HG03097 (cell line): ENCODE measurements at regions not wholly inside any gene's neighbourhood (a gene's known extent, or its start where the extent isn't known, plus 50 kb on each side); places are given as distances from the start of the nearest gene placed in this dataset.

Experiments used
- ATAC-seq: cut with Tn5 transposase; IDR thresholded peaks from one replicate; pipeline ENCODE4 v1.9.1; 2021; ENCODE audit not compliant: unreplicated experiment, low FRiP score

DNA sequence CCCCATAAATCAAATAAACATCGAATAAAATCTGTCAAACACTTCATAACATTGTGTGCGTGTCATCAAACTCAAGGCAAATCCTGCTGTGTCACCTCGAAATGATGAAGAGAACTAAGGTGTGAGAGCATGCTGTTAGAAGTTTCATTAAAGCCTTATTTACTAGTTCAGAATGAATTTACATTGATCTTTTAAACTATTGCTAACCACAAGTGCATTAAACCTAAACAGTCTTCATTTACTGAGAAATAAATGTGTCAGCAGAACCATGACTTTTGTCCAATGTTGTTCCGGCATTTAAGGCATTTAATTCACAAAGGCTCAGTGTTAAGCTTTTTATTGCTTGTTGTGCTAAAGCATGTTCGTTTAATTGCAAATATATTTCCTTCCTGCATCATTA is 474.4 kb downstream of the SETD4 start:
- ATAC-seq: no peak

DNA sequence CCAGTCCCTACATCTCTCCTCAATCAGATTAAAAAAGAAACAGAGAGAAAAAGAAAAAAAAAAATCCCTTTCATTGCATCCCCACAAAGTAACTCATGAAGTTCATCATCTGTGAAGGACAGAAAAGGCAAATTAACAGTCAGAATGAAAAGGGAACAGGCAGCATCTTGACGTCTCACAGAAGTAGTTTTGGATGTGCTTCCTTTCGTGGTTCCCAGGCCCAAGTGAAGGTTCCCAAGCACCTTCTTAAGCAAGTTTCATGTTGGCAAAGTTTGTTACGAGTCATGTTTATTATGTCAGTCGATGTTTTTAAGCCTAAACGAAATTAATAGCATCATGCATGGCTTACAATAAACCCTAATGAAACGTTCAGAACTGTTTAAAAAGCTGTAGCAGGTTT is 475.2 kb downstream of the SETD4 start:
- no peak for ATAC-seq

DNA sequence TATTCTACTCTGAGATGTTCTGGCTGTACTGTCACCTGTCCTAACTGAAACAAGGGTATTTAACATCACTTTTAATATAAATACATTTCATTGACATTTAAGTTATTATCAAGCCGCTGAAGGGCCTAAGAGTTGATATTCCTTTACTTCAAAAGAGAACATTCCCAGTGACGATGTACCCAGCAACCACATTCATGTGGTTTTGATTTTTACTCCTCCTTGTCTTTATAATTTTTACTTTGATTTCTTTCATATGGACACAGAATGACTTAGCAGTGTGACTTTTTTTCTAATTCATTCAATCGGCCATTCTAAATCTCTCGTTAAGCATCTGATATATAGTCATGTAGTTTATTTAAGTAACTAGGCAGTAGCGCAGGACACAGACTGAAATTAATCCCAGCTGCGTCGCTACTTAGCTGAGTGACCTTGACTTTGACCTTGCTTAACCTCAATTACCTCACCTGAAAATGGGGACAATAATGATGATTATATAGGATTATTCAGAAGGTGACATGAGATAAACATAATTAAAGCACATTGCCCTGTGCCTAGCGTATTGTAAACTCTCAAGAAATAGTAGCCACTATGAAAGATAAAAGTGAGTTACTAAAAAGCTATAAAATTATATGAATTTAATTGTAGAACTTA is 476.6 kb downstream of the SETD4 start:
- ATAC-seq: no peak

DNA sequence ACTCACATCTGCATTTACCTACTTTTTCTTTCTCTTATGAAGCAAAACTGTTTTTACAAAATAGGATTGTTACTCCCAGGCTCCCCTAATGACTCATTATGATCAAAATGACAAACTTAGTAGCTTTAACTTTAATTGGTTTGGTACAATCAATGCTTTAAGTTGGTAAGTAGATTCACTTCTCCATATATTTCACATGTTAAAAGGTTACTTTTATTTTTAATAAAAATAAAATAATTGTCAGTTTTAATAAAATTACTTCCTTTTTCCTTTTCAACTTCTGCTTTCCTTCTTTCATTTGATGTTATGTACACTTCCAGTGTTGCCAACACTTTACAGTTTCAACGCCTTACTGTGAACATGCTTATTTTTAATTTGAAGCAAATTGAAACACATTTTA is 477.6 kb downstream of the SETD4 start:
- no peak for ATAC-seq

DNA sequence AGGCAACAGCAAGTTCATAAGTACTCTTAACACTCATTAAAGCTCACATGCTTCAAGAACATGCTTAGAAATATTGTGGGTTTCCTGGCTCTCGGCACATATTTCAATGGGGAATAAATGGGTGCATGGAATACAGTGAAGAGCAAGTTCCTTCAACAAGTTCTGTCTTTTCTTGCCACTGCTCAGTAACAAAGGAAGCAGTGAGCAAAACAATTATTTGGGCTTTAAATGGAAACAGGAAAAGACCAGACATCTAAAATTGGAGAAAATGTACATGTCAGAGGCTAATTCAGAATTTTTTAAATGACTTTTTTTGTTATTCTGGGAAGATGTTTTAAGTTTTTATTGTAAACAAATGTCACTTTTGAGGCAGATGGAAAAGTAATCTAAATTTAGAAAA is 478.7 kb downstream of the SETD4 start:
- ATAC-seq: no peak

DNA sequence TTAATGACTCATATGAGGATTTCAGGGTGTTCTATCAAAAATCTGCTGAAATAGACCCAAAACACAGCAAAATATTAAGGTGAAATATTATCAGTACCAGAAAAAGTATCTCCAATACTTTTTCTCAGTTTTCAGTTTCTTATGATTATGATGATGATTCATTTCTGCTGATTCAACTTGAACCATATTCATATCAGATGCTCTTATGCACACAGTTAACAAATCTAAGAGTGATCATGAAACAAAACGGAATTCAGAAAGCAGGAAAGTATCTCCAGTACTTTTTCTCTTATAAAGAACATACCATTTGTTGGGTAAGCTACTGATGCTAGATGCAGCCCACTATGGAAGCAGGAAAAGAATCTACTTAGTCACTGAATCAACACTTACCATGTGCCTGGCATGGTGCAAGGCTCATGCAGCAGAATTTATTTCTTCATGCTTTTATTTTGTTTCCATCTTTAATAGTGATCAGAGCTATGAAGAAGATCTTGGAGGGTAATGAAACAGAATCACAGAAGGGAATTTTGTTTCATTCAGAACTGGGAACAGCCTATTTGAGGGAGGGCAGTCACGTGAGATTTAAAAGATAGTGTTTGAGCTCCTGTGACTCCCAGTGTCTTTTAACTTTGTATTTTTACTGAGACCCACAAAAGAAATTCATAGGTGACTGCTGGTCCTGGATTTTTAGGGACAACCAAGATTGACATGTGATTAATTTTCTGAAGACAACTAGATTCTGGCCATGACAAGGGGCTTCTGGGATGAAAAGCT is 480.6 kb downstream of the SETD4 start:
- no peak for ATAC-seq

DNA sequence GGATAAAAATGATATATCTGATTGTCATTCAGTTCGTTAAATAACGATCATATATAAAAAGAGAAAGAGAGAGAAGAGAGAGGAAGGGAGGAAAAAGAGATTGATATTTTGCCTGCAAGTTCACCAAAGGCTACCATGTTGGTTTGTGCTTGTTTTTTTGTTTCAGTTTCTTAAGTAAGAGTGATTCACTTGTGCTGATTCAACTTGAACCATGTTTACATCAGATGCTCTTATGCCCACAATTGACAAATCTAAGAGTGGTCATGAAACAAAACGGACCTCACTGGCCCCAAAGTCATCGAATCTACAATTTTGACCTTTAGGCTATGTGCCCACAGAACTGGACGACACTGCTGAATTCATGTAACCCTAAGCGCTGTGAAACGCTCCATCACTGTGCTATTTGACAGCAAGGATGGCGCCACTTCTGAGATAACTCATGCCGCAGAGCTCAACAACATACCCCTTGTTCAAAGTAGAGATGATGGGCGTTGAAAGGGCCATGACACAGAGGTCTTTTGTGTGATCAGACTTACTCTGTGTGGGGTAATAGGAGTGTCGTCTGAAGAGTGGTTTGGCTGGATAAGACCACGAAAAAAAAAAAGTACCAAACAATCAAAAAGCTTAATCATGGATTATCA is 481.4 kb downstream of the SETD4 start:
- ATAC-seq: no peak

DNA sequence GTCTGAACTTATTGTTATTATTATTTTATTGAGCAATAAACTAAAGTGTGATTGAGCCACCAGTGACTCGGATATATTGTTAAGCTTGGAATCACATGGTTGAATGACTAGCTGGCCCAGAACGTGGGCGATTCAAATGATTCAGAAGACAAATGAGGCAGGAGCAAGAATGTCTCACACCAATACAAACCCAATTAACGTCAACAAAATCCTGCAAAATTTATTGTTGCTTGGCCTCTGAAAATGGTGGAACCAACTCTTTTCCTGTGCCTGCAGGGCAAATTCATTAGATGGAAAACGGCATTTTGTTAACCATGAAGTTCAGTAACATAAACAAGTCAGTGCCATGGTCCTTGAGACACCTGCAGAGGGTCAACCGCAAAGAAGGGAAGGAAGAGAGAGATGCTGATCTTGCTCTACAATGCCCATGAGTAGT is 482.0 kb downstream of the SETD4 start:
- no peak for ATAC-seq

DNA sequence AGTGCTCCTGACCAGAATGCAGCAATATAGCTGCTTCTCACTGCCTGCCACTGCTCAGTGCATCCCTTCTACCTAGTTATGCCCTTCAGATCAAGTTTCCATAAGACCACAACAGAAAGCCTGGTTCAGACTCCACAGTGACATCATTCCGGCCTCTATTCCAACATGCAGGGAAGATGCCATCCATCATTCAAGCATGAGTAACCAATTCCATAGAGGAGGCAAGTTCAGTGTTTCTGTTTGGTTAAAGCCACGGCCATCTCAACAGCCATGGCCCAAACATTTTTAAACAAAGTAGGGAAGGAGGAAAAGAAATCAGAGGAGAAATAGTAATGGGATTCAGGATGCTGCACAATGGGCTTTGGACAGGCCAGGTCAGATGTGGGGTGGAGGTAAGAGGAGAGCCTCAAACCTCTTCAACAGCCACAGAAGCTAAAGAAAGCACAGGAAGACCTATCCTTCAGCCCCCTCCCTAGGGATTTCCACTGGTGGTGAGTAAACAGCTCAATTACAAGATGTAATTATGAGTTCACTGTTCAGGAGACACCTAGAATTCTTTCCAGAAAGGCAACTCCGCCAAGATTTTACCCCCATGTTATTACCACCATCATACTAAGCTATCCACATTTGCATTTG is 484.9 kb downstream of the SETD4 start:
- no peak for ATAC-seq

DNA sequence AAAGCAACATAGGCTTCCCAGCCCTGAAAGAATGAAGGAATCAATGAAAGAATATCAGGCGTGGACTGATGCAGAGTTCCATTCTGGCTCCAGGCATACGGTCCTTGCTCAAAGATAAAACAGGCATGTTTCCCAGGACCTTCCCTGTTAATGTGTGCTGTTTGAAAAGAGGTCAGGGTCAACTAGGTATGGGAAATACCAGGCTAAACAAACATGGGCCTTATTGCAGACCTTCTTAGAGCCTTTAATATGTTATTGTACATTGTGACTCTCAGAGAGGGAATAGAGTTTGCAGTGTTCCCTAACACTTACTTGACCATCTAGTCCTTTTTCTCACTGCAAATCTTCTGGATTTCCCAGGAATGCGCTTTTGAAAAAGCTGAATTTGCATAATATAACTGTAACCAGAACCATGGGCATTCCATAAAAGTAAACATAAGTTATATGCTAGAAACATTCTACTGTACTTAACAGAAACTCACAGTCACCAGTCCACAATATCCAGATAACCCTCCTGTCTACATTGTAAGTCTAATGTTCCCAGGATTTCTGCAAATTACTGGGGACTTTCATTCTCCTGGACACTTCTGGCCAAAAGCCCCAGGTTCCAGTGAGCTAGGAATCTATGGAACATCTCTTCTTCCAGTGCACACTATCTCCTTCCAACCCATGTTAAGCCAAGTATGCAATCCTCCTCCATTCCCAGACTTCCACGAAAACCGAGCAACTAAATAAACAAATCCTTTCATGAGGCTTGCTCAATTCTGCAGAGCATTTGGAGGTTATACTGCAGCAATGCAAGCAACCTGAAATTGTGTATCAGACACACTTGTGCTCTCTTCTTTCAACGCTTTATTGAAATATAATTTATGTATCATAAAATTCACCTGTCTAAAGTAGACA is 486.6 kb downstream of the SETD4 start:
- no peak for ATAC-seq

DNA sequence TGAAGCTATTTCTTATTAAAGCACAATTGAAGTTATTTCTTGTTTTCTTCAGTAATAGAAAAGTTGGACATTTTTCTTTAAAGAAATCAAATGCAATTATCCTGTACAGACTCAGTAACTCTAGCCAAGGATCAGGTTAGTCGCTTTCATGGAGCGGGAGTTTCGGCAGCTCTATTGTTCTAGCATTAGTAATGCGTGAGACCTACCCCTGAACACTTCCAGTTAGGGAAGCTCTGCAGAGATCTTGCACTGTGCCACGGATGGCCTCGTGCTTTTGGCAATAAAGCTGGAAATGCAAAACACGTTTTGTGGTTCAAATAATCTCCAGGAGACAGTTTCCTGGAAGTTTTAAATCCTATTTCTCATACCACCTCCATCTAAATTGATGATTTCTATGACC is 488.4 kb downstream of the SETD4 start:
- no peak for ATAC-seq

DNA sequence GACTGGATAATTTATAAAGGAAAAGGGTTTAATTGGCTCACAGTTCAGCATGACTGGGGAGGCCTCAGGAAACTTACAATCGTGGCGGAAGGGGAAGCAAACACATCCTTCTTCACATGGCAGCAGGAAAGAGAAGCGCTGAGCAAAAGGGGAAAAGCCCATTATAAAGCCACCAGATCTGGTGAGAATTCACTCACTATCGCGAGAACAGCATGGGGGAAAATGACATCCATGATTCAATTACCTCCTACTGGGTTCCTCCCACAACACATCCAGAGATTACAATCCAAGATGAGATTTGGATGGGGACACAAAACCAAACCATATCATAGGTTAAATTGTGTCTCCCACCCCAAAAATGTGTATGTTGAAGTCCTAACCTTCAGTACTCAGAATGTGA is 491.7 kb downstream of the SETD4 start:
- ATAC-seq: no peak

DNA sequence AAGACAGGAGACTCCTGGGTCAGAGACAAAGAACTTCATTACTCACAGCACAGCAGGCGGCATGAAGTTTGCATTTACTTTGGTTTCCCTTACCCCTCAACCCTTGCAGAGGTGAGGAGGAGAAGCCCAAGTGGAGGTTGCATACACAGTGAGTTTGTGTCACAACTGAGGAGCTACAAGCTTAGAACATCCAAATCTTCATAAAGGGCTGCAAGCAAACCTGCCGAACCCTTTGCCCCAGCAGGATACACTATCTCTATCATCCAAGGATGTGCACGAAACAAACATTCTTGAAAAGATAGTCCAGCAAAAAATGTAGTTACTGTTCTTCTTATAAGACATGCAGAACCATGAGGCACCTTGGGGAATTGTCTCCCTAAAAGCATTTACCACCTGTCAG is 493.5 kb downstream of the SETD4 start:
- ATAC-seq: no peak

DNA sequence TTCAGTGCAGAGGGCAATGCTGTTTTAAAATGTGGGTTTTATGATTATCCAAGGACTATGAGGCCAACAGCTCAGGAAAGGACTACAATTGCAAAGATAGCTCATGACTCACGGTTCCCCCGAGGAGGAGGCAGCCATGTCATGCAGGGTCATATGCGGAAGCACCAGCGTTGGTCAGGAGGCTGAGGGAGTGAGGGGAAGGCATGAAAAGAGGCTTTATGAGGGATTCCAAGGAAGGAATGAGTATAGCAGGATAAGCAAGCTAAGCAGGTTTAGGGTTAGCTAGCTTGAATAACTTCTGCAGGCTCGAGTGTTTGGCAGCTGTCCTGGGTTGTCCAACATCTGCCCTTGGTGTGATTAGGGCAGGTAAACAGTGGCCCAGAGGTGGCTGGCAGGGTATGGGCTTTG is 495.1 kb downstream of the SETD4 start:
- ATAC-seq: no peak

DNA sequence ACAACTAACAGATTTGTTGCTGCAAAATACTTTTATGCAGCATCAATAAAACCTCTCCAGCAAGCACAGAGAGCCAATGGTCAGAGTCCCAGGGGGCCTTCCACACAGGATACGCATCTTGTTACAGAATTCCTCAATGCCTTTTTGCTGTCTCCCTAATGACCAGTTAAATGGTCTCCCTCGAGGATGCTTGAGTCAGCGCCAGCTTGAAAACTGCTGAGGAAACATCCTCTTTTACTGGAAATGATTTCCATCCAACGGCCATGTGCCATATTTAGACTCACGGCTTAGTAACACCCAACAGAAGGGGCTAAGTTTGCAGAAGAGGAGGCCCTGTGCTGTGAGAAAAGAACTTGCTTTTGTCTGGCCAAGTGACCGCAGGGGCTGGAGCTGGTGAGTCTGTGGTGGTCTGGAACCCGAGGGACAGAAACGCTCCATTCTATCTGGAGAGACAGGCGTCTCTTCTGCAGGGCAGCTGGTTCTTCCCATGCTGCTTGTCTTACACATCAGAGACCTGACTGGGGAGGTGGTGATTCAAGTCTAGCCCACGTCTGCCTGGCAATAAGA is 496.4 kb downstream of the SETD4 start:
- ATAC-seq: no peak

DNA sequence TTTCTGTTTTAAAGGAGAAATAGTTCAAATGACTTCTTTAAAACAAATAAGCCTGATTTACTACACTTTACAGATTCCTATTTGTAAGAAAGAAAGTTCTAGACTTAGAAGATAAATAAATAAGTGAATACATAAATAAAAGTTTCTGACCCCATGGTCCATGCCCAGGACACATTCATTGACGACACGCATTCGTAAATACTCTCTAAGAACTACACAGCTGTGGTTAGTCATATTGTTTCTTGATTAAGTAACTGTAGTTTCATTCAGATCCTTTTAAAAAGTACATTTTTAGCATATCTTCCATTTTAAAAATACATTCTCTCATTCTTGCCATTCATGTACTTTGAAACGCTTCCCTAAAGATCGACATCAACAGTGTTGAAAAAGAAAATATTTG is 497.4 kb downstream of the SETD4 start:
- no peak for ATAC-seq

DNA sequence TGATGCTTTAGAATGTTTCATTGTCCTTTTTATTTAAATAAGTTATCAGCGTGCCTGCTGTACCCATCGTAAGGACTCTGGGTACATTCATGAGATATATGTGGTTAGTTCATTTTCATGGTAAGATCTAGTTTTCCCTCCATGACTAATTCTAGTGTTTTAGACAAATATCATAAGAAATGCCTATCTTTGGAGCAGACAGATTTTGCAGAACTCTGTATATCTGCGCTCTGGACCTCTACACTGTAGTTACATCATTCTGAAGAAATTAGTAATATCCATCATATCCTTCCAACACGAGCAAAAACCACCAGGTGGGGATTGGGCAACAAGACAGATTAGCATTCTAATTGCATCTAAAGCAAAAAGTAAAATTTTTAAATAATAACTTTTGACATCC is 499.2 kb downstream of the SETD4 start:
- ATAC-seq: no peak

DNA sequence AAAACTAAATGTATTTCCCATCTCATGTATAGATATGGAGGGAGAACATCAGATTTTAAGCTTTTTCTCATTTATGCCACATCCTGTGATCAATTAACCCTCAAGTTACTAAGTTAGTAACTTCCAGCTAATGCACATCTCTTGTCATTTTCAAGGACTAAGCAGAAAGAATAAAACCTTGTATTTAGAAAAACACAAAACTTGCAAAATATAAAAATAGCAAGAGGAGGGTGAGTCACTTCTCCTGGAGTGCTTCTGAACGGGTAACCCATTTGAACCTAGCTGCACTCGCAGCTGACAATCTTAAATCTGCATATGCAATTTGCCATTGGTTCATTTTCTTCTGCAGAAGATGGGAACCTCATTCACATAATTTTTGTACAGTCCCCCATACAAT is 500.5 kb downstream of the SETD4 start:
- ATAC-seq: no peak

DNA sequence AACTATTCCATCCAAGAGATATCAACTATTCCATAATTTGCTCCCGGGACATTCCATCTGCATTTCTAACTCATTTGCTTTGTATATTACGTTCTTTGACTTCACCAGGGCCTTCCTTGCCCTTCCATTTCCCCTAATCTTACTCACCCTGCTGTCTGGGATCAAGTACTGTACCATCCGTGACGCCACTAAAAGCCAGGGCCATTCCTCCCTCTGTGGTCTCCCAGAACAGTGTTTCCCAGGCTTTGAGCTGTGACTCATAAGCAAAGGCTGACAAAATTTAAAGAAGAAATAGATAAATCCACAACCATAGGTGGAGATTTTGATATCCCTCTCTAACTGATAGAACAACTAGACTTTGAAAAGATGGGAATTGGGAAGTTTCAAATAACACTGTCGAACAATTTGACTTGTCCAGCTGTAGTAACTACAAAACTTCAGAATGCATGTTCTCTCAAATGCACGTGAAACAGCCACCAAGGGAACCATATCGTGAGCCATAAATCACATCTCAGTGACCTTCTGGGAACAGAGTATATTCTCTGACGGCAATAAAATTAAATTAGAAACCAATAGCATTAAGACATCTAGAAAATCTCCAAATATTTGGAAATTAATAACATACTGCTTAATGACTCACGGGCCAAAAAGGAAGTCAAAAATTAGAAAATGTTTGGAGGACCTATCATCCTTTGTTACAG is 501.0 kb downstream of the SETD4 start:
- ATAC-seq: no peak

DNA sequence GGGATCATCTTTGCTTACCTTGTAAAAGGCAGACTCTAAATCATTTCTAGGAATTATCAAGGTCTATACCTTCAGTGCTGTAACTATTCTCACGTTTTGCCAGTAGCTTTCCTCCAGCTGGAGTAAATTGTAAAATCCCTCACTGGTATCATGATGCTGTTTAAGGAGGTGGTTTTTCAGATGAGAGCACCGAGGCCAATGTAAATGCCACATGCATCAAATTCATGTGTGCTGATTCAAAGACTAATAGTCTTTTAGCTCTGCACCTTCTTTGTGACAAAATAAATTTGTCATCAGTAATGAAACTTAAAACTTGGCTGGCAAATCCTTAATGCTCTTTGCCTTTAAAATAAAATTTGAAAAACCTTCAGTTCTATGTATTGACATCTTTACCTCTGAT is 503.8 kb downstream of the SETD4 start:
- no peak for ATAC-seq
